ENCODE measurements at regions not wholly inside any gene's neighbourhood (a gene's known extent, or its start where the extent isn't known, plus 50 kb on each side); places are given as distances from the start of the nearest gene placed in this dataset.

GRCh38 chr3:135337192-135337591, 542.1 kb downstream of the EPHB1 start:
- TF ChIP-seq CTCF (conservative IDR thresholded peaks at IDR 0.05 in 1 of 2, IDR thresholded peaks at IDR 0.05 in 1 of 2; ENCODE audit: extremely low read depth in 1 of 2, insufficient read depth in 1 of 2, low read depth in 1 of 2, low read length in 2 of 2) (no peak), EZH2 (IDR thresholded peaks at IDR 0.05; ENCODE audit: borderline replicate concordance, low read length) (no peak)

Measured in mammary epithelial cell (primary cell).